ENCODE measurements at regions not wholly inside any gene's neighbourhood (a gene's known extent, or its start where the extent isn't known, plus 50 kb on each side); places are given as distances from the start of the nearest gene placed in this dataset.

GRCh38 chr17:34420254-34420766 lies 57.3 kb upstream of the CCL1 start:
- Histone ChIP-seq H3K4me3 (replicated peaks in 1 of 4; ENCODE audit: control extremely low read depth in 1 of 4, insufficient read depth in 1 of 4, low read depth in 3 of 4, low read length in 4 of 4) (no peak overlapping the region), H3K79me2 (ENCODE audit: control insufficient read depth, insufficient read depth, low read length) (no peaks in the 10 kb centered on the region), H3K27ac (ENCODE audit: insufficient read depth, low read length) (no peak overlapping the region), H3K9me3 (ENCODE audit: control insufficient read depth, insufficient read depth, low read depth, low read length) (no peaks in the 10 kb centered on the region), H3K4me1 (ENCODE audit: control insufficient read depth, extremely low read depth, insufficient read depth, low read length) (no peaks in the 10 kb centered on the region), H3K36me3 (ENCODE audit: control insufficient read depth, insufficient read depth, low read length) (no peaks in the 10 kb centered on the region), H3K9ac (ENCODE audit: insufficient read depth, low read length) (no peak overlapping the region), H3K4me2 (ENCODE audit: extremely low read depth, insufficient read depth, low read length) (no peak overlapping the region), H2AFZ (ENCODE audit: low read length) (no peak overlapping the region), H4K20me1 (ENCODE audit: control insufficient read depth, extremely low read depth, insufficient read depth, low read length) (no peaks in the 10 kb centered on the region), H3K27me3 (ENCODE audit: control insufficient read depth, insufficient read depth, low read length) (peaks cover 13% of the 10 kb centered on the region)
- peak; percentile 27 to 61 for DNase-seq (ENCODE audit: low read depth in 2 of 2)
- peak; percentile 95 for TF ChIP-seq CTCF (conservative IDR thresholded peaks at IDR 0.05 in 1 of 2, IDR thresholded peaks at IDR 0.05 in 1 of 2; ENCODE audit: low read depth in 1 of 2, low read length in 2 of 2)
- TF ChIP-seq EZH2 (IDR thresholded peaks at IDR 0.05; ENCODE audit: low read length, missing control alignments): no peak

GRCh38 chr17:34416116-34416515 lies 53.1 kb upstream of the CCL1 start:
- Histone ChIP-seq H3K36me3 (ENCODE audit: control insufficient read depth, insufficient read depth, low read length) (no peaks in the 10 kb centered on the region), H3K4me2 (ENCODE audit: extremely low read depth, insufficient read depth, low read length) (no peak overlapping the region), H3K4me3 (replicated peaks in 1 of 4; ENCODE audit: control extremely low read depth in 1 of 4, insufficient read depth in 1 of 4, low read depth in 3 of 4, low read length in 4 of 4) (no peak overlapping the region), H4K20me1 (ENCODE audit: control insufficient read depth, extremely low read depth, insufficient read depth, low read length) (no peaks in the 10 kb centered on the region), H3K27ac (ENCODE audit: insufficient read depth, low read length) (no peak overlapping the region), H2AFZ (ENCODE audit: low read length) (no peak overlapping the region), H3K9me3 (ENCODE audit: control insufficient read depth, insufficient read depth, low read depth, low read length) (no peaks in the 10 kb centered on the region), H3K27me3 (ENCODE audit: control insufficient read depth, insufficient read depth, low read length) (peaks cover 4% of the 10 kb centered on the region), H3K4me1 (ENCODE audit: control insufficient read depth, extremely low read depth, insufficient read depth, low read length) (no peaks in the 10 kb centered on the region), H3K79me2 (ENCODE audit: control insufficient read depth, insufficient read depth, low read length) (no peaks in the 10 kb centered on the region), H3K9ac (ENCODE audit: insufficient read depth, low read length) (no peak overlapping the region)
- no peak for DNase-seq (ENCODE audit: low read depth in 2 of 2)
- no peak for TF ChIP-seq CTCF (conservative IDR thresholded peaks at IDR 0.05 in 1 of 2, IDR thresholded peaks at IDR 0.05 in 1 of 2; ENCODE audit: low read depth in 1 of 2, low read length in 2 of 2)
- no peak for TF ChIP-seq EZH2 (IDR thresholded peaks at IDR 0.05; ENCODE audit: low read length, missing control alignments)

- no peak overlapping the region for H3K4me2 ChIP-seq (ENCODE audit: extremely low read depth, insufficient read depth, low read length)
- H3K9me3 ChIP-seq (ENCODE audit: control insufficient read depth, insufficient read depth, low read depth, low read length): no peaks in the 10 kb centered on the region
- peaks cover 4% of the 10 kb centered on the region for H3K27me3 ChIP-seq (ENCODE audit: control insufficient read depth, insufficient read depth, low read length)
- no peaks in the 10 kb centered on the region for H4K20me1 ChIP-seq (ENCODE audit: control insufficient read depth, extremely low read depth, insufficient read depth, low read length)
- H3K4me1 ChIP-seq (ENCODE audit: control insufficient read depth, extremely low read depth, insufficient read depth, low read length): no peaks in the 10 kb centered on the region
- no peak overlapping the region for H2AFZ ChIP-seq (ENCODE audit: low read length)
- H3K36me3 ChIP-seq (ENCODE audit: control insufficient read depth, insufficient read depth, low read length): no peaks in the 10 kb centered on the region
- H3K27ac ChIP-seq (ENCODE audit: insufficient read depth, low read length): no peak overlapping the region
- DNase-seq (ENCODE audit: low read depth in 2 of 2): no peak
- no peak overlapping the region for H3K9ac ChIP-seq (ENCODE audit: insufficient read depth, low read length)
- H3K4me3 ChIP-seq (replicated peaks in 1 of 4; ENCODE audit: control extremely low read depth in 1 of 4, insufficient read depth in 1 of 4, low read depth in 3 of 4, low read length in 4 of 4): no peak overlapping the region
- no peak for TF ChIP-seq EZH2 (IDR thresholded peaks at IDR 0.05; ENCODE audit: low read length, missing control alignments)
- TF ChIP-seq CTCF (conservative IDR thresholded peaks at IDR 0.05 in 1 of 2, IDR thresholded peaks at IDR 0.05 in 1 of 2; ENCODE audit: low read depth in 1 of 2, low read length in 2 of 2): no peak
- H3K79me2 ChIP-seq (ENCODE audit: control insufficient read depth, insufficient read depth, low read length): no peaks in the 10 kb centered on the region
These were observed 51.3 kb upstream of the CCL1 start for GRCh38 chr17:34414339-34414738.

Data from fibroblast of lung (primary cell).